ENCODE measurements at regions not wholly inside any gene's neighbourhood (a gene's known extent, or its start where the extent isn't known, plus 50 kb on each side); places are given as distances from the start of the nearest gene placed in this dataset.

DNA sequence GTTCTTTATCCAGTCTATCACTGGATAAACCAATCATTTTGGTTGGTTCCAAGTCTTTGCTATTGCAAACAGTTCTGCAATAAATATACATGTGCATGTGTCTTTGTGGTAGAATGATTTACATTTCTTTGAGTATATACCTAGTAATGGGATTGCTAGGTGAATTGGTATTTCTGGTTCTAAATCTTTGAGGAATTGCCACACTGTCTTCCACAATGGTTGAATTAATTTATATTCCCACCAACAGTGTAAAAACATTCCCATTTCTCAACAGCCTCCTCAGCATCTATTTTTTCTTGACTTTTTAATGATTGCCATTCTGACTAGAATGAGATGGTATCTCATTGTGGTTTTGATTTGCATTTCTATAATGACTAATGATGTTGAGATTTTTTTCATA lies 791.7 kb upstream of the AGA start:
- DNase-seq: no peak
- TF ChIP-seq GATA1 (IDR thresholded peaks at IDR 0.05; ENCODE audit: low read depth, low read length) (no peak), POLR2A (IDR thresholded peaks at IDR 0.05; ENCODE audit: low read length) (no peak)

DNA sequence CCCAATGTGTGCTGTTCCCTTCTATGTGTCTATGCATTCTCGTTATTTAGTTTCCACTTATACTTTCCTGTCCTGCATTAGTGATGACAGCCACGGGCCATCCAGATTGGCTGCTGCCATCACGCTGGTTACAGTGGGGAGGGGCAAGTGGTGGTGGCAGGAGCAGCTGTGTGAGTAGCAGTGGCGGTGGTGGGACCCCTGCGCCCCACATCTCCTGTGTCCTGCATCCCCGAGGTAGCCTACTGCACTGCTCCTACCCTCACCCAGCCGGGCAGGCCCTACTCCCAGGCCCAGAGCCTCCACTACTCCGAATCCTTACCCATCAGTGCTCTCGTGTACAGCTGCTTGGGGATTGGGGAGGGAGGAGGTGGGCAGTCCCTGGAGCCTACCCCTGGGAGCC lies 798.7 kb upstream of the AGA start:
- no peak for TF ChIP-seq POLR2A (IDR thresholded peaks at IDR 0.05; ENCODE audit: low read length)
- TF ChIP-seq GATA1 (IDR thresholded peaks at IDR 0.05; ENCODE audit: low read depth, low read length): no peak
- no peak for DNase-seq

DNA sequence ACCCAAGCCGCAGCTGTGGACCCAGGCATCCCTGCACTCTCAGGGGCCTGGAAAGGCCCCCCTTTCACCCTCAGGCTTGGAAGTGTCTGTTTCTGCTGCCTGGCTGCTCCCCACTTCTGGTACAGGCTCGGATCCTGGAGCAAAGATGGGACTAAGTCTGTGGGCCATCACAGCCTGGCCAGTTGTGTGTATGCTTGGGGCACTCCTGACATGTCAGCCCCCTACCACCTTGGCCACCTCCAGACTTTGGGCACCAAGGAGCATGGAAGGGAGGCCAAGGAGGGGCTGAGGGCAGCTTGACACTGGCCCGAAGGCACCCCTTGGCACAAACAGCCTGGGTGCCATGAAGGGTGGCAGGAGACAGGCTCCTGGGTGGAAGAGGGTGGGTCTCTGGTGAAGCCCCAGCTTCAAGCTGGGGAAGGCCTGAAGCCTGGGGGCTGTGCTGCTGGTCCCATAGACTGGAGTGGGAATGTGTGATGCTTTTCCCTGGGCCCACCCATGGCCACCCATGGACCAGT lies 799.4 kb upstream of the AGA start:
- no peak for TF ChIP-seq GATA1 (IDR thresholded peaks at IDR 0.05; ENCODE audit: low read depth, low read length)
- TF ChIP-seq POLR2A (IDR thresholded peaks at IDR 0.05; ENCODE audit: low read length): no peak
- DNase-seq: no peak

DNA sequence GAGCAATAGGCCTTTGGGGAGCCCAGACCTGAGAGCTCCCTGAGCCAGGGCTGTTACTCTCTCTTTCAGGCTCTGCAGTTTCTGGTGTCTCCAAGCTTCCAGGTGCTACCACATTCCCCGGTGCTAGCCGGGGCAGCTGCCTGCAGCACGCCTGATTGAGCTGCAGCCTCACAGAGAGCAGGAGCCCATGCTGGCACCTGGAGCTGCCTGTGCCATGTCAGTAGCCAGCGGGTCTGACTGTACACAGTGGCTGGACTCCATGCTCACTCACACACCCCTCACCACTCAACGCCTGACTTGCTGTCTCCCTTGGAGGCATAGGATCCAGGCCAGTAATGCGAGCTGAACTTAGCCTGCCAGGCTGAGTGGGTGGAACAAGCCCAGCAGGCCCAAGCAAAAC lies 800.4 kb upstream of the AGA start:
- TF ChIP-seq POLR2A (IDR thresholded peaks at IDR 0.05; ENCODE audit: low read length) (no peak), GATA1 (IDR thresholded peaks at IDR 0.05; ENCODE audit: low read depth, low read length) (no peak)
- DNase-seq: no peak

DNA sequence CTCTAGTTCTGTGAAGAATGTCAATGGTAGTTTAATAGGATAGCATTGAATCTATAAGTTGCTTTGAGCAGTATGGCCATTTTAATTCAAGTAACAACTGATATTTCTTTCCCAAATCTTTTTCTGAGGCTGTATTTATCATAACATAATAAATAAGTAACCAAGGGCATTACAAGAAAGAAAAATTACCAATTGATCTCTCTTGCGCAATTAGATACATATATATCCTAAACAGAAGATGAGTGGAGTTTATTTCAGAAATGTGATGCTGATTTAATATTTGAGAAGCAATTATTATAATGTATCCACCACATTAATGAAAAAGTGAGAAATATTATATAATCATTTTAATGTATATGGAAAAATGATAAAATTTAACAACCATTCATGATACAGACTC lies 802.5 kb upstream of the AGA start:
- DNase-seq: no peak
- TF ChIP-seq GATA1 (IDR thresholded peaks at IDR 0.05; ENCODE audit: low read depth, low read length): no peak
- TF ChIP-seq POLR2A (IDR thresholded peaks at IDR 0.05; ENCODE audit: low read length): no peak

DNA sequence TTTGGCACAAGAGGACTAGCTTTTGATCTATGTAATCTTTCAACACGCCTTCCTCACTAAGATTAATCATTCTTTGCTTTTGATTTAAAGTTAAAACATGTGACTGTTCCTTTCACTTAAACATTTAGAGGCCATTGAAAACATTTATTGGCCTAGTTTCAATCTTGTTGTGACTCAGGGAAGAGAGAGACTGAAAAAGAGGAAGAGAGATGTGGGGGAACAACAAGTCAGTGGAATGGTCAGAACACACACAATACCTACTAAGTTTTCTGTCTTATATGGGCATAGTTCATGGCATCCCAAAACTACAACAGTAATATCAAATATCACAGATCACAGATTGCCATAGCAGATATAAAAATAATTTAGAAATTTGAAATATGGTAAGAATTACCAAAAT lies 812.9 kb upstream of the AGA start:
- TF ChIP-seq GATA1 (IDR thresholded peaks at IDR 0.05; ENCODE audit: low read depth, low read length): no peak
- no peak for TF ChIP-seq POLR2A (IDR thresholded peaks at IDR 0.05; ENCODE audit: low read length)

DNA sequence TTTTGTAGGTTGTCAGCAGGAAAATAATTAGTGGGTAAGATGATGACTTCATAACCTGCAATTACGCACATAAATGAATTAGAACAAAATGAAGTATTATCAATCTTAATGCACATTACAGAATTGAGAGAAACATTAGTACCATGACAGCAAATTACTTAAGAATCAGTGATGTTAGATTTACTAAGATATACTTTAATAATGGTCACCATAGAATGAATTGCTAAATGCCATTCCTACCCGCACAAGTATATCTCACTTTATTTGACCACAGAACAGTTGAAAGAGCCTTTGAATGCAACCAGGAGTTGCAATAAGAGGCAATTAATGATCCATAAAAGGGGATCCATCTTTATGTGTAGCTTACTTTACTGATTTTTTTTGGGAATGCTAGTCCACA lies 816.4 kb upstream of the AGA start:
- TF ChIP-seq POLR2A (IDR thresholded peaks at IDR 0.05; ENCODE audit: low read length): no peak
- TF ChIP-seq GATA1 (IDR thresholded peaks at IDR 0.05; ENCODE audit: low read depth, low read length): no peak
- no peak for DNase-seq

More for the DNA sequence above, 812.9 kb upstream of the AGA start:
- DNase-seq: no peak

DNA sequence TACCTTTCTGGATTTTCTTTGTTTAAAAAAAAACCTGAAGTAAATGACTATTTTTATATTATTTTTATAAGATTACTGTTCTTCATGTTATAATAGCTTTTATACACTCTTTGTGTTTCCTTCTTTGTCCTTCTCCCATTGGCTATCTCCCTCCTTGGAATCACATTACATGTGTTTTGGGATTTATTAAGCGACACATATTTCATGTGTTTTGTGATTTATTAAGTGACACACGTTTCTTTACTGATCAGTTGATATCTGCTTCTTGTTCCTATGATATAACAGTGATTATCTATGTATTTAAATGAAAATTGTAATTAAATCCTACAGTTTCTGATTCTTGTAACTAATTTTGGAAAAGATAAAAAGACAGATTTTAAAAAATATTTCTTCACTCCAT lies 817.3 kb upstream of the AGA start:
- TF ChIP-seq POLR2A (IDR thresholded peaks at IDR 0.05; ENCODE audit: low read length): no peak
- TF ChIP-seq GATA1 (IDR thresholded peaks at IDR 0.05; ENCODE audit: low read depth, low read length): no peak
- no peak for DNase-seq

DNA sequence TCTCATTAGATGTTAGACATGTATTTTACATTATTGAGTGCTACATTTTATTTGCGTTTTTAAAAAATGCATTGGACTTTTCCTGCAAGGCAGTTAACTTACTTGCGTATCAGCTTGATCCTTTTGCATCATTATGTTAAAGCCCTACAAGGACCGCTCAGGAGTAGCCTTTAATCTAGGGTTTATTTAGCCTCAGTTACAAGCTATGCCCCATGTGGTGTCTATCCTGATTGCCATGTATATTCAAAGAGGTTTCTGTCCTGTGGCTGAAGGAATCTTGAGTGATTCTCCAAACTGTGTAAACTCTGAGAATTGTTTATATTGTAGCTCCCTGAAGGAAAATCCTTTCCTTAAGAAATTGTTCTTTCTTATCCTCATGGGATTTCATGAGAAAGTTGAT lies 821.8 kb upstream of the AGA start:
- TF ChIP-seq GATA1 (IDR thresholded peaks at IDR 0.05; ENCODE audit: low read depth, low read length): no peak
- TF ChIP-seq POLR2A (IDR thresholded peaks at IDR 0.05; ENCODE audit: low read length): no peak
- DNase-seq: no peak

DNA sequence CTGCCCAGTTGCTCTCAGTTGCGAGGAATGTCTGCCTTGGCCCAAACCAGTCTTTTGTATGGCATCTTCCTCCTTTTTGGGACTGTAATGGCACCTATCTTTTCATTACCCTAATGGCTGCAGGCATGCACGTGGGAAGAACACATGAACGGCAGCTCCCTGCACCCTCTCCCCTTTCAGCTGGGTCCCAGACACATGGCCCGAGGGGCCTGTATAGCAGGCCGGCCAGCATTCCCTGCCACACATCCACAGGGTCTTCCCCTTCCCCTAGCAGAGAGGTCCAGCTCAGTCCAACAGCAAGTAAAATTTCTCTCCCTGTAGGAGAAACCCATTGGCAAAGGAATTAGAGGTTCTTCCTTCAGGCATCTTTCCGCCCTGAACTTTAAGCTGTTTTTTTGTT lies 829.1 kb upstream of the AGA start:
- no peak for DNase-seq
- TF ChIP-seq POLR2A (IDR thresholded peaks at IDR 0.05; ENCODE audit: low read length) (no peak), GATA1 (IDR thresholded peaks at IDR 0.05; ENCODE audit: low read depth, low read length) (no peak)

DNA sequence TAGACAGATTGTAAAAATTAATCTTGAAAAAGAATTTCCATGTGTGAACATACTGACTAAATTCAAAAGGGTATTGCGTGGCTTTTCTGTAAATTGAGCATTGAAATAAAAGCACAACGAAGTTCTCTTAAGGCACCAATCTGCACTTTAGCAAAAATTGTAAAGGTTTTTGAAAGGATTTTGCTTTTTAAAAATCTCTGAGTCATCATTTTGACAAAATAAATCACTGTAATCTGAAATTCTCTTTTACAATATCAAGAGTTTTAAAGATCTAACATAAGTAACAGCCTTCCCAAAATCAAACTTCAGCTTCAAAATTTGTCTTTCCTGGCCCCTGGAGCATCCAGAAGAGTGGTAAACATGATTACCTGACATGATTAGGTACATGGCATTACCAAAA lies 830.9 kb upstream of the AGA start:
- TF ChIP-seq GATA1 (IDR thresholded peaks at IDR 0.05; ENCODE audit: low read depth, low read length) (no peak), POLR2A (IDR thresholded peaks at IDR 0.05; ENCODE audit: low read length) (no peak)
- no peak for DNase-seq

DNA sequence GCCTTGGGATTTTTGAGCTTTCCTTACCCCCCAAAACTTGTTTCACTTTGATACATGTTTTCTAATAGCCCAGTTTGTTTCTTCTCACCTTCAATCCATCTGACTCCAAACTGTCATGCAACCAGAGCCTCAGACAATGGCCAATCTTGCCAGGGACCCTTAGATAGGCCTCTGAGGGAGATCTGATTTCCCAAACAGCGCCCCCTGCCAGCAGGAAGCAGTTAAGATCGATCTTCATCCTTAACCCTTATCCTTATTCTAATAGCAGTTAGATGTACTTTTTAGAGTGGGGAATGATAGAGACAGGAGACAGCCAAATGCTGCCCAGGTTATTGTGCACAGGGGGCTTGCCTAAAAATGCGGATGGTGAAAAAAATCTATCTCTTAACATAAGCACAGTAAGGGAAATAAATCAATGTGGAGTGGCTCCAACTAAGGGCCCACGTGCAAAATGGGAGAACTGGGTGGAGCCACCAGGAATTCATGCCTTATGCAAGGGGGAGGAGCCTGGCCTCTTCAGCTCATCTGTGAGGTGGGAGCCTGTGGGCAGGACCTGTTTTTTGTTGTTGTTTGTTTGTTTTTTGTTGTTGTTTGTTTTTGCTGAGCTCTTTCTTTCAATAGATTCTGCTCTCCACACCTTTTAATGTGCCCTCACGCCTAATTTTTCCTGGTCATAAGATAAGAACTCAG lies 833.6 kb upstream of the AGA start:
- no peak for TF ChIP-seq POLR2A (IDR thresholded peaks at IDR 0.05; ENCODE audit: low read length)
- TF ChIP-seq GATA1 (IDR thresholded peaks at IDR 0.05; ENCODE audit: low read depth, low read length): no peak
- peak; percentile 1 to 11 for DNase-seq

DNA sequence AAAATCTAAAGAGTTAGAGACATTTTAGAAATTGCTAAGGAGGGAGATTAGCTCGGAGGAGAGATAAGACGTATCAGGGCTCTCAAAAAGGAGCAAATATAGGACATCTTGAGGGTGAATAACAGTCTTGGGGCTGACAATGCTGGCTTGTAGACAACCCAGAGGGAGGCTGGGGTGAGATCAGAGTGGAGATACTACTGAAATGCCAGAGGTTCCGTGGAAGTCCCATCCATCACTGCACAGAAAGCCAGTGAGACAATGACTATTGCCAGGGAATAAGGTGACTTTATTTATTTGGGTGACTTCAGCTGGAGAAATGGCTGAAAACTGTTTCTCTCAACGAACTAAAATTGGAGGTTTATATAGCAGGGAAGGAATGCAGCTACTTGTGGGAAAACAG lies 838.1 kb upstream of the AGA start:
- no peak for DNase-seq
- TF ChIP-seq POLR2A (IDR thresholded peaks at IDR 0.05; ENCODE audit: low read length) (no peak), GATA1 (IDR thresholded peaks at IDR 0.05; ENCODE audit: low read depth, low read length) (no peak)

DNA sequence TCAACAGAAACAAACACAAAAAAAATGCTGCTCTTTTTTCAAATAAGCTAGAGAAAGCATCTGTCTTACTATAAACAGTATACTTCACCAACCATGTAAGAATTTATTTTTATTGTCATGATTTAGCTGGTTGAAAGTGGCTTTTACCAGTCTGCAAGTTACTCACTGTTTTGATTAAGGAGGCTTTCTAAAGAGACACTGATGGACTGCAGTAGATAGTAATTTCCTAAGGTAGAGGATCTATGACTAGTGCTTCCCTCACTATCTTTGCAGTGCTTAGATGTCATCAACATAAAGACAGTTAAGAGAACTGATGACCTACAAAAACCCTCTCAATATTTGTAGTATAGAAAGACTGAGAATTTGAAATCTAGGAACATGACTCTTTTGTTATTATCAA lies 846.2 kb upstream of the AGA start:
- TF ChIP-seq POLR2A (IDR thresholded peaks at IDR 0.05; ENCODE audit: low read length) (no peak), GATA1 (IDR thresholded peaks at IDR 0.05; ENCODE audit: low read depth, low read length) (no peak)
- no peak for DNase-seq

DNA sequence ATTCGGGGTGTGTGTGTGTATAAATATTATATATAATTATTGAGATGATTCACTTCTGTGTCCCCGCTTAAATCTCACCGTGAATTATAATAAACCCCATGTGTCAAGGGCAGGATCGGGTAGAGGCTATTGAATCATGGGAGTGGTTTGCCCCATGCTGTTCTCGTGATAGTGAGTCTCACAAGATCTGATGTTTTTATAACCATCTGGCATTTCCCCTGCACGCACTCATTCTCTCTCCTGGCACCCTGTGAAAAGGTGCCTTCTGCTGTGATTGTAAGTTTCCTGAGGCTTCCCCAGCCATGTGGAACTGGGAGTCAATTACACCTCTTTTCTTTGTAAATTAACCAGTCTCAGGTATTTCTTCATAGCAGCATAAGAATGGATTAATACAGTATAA lies 851.4 kb upstream of the AGA start:
- no peak for TF ChIP-seq GATA1 (IDR thresholded peaks at IDR 0.05; ENCODE audit: low read depth, low read length)
- no peak for TF ChIP-seq POLR2A (IDR thresholded peaks at IDR 0.05; ENCODE audit: low read length)
- DNase-seq: no peak

Measured in erythroblast (primary cell).